ENCODE measurements at regions not wholly inside any gene's neighbourhood (a gene's known extent, or its start where the extent isn't known, plus 50 kb on each side); places are given as distances from the start of the nearest gene placed in this dataset.

GRCh38 chr10:62482581-62482980 is 108.4 kb downstream of the ZNF365 start:
- DNase-seq (no peak), ATAC-seq (ENCODE audit: insufficient read depth, low FRiP score) (no peak)
- H3K9me3 ChIP-seq (ENCODE audit: control insufficient read depth in 4 of 4, insufficient read depth in 3 of 4, low read length in 3 of 4) = no peaks in the 10 kb centered on the region
- H3K4me1 ChIP-seq (ENCODE audit: control insufficient read depth in 5 of 5, insufficient read depth in 5 of 5, low read length in 5 of 5) = no peaks in the 10 kb centered on the region
- H3K9ac ChIP-seq (ENCODE audit: insufficient read depth in 1 of 2, low read length in 2 of 2) = no peak overlapping the region
- H3K4me3 ChIP-seq = no peak overlapping the region
- TF ChIP-seq CTCF (IDR thresholded peaks at IDR 0.05; ENCODE audit: control extremely low read depth, extremely low read depth) = no peak
- no peaks in the 10 kb centered on the region for H3K36me3 ChIP-seq (ENCODE audit: control insufficient read depth in 4 of 4, insufficient read depth in 4 of 4, low read length in 4 of 4)
- 80 to 84% methylated on average over 1 of the region's 1 CpG for WGBS, 2 donors
- H3K27ac ChIP-seq (ENCODE audit: low read depth in 1 of 2, low read length in 1 of 2) = no peak overlapping the region
- H3K27me3 ChIP-seq (ENCODE audit: control insufficient read depth in 3 of 3, insufficient read depth in 3 of 3, low read length in 2 of 3) = no peaks in the 10 kb centered on the region

- no peaks in the 10 kb centered on the region for H3K4me1 ChIP-seq (ENCODE audit: control insufficient read depth in 5 of 5, insufficient read depth in 5 of 5, low read length in 5 of 5)
- ATAC-seq (ENCODE audit: insufficient read depth, low FRiP score) (no peak), DNase-seq (peak in 2 of 3 donors; percentile 3 to 21)
- H3K36me3 ChIP-seq (ENCODE audit: control insufficient read depth in 4 of 4, insufficient read depth in 4 of 4, low read length in 4 of 4) = no peaks in the 10 kb centered on the region
- H3K4me3 ChIP-seq = no peak overlapping the region
- no peak overlapping the region for H3K27ac ChIP-seq (ENCODE audit: low read depth in 1 of 2, low read length in 1 of 2)
- no peaks in the 10 kb centered on the region for H3K9me3 ChIP-seq (ENCODE audit: control insufficient read depth in 4 of 4, insufficient read depth in 3 of 4, low read length in 3 of 4)
- H3K9ac ChIP-seq (ENCODE audit: insufficient read depth in 1 of 2, low read length in 2 of 2) = no peak overlapping the region
- TF ChIP-seq CTCF (IDR thresholded peaks at IDR 0.05; ENCODE audit: control extremely low read depth, extremely low read depth) = no peak
- H3K27me3 ChIP-seq (ENCODE audit: control insufficient read depth in 3 of 3, insufficient read depth in 3 of 3, low read length in 2 of 3) = no peaks in the 10 kb centered on the region
These were observed 117.4 kb downstream of the ZNF365 start for GRCh38 chr10:62491597-62491996.

- WGBS, 2 donors = 41 to 61% methylated on average over 5 of the region's 5 CpGs
- no peaks in the 10 kb centered on the region for H3K27me3 ChIP-seq (ENCODE audit: control insufficient read depth in 3 of 3, insufficient read depth in 3 of 3, low read length in 2 of 3)
- no peaks in the 10 kb centered on the region for H3K4me1 ChIP-seq (ENCODE audit: control insufficient read depth in 5 of 5, insufficient read depth in 5 of 5, low read length in 5 of 5)
- peak; percentile 44 for TF ChIP-seq CTCF (IDR thresholded peaks at IDR 0.05; ENCODE audit: control extremely low read depth, extremely low read depth)
- H3K9me3 ChIP-seq (ENCODE audit: control insufficient read depth in 4 of 4, insufficient read depth in 3 of 4, low read length in 3 of 4) = no peaks in the 10 kb centered on the region
- DNase-seq = peak in 1 of 3 donors; percentile 26
- H3K36me3 ChIP-seq (ENCODE audit: control insufficient read depth in 4 of 4, insufficient read depth in 4 of 4, low read length in 4 of 4) = no peaks in the 10 kb centered on the region
- H3K4me3 ChIP-seq = no peak overlapping the region
- ATAC-seq (ENCODE audit: insufficient read depth, low FRiP score) = peak; percentile 8
- H3K9ac ChIP-seq (ENCODE audit: insufficient read depth in 1 of 2, low read length in 2 of 2) = no peak overlapping the region
- H3K27ac ChIP-seq (ENCODE audit: low read depth in 1 of 2, low read length in 1 of 2) = no peak overlapping the region
These were observed 118.1 kb downstream of the ZNF365 start for GRCh38 chr10:62492012-62492869.

- Histone ChIP-seq H3K27me3 (ENCODE audit: control insufficient read depth in 3 of 3, insufficient read depth in 3 of 3, low read length in 2 of 3) (no peaks in the 10 kb centered on the region), H3K4me3 (no peak overlapping the region), H3K4me1 (ENCODE audit: control insufficient read depth in 5 of 5, insufficient read depth in 5 of 5, low read length in 5 of 5) (no peaks in the 10 kb centered on the region), H3K9ac (ENCODE audit: insufficient read depth in 1 of 2, low read length in 2 of 2) (no peak overlapping the region), H3K27ac (ENCODE audit: low read depth in 1 of 2, low read length in 1 of 2) (no peak overlapping the region), H3K36me3 (ENCODE audit: control insufficient read depth in 4 of 4, insufficient read depth in 4 of 4, low read length in 4 of 4) (no peaks in the 10 kb centered on the region), H3K9me3 (ENCODE audit: control insufficient read depth in 4 of 4, insufficient read depth in 3 of 4, low read length in 3 of 4) (no peaks in the 10 kb centered on the region)
- WGBS, 2 donors = 46 to 68% methylated on average over 3 of the region's 3 CpGs
- DNase-seq (no peak), ATAC-seq (ENCODE audit: insufficient read depth, low FRiP score) (peak; percentile 28)
- no peak for TF ChIP-seq CTCF (IDR thresholded peaks at IDR 0.05; ENCODE audit: control extremely low read depth, extremely low read depth)
These were observed 118.7 kb downstream of the ZNF365 start for GRCh38 chr10:62492870-62493180.
